GM12878 (cell line): ENCODE measurements at regions not wholly inside any gene's neighbourhood (a gene's known extent, or its start where the extent isn't known, plus 50 kb on each side); places are given as distances from the start of the nearest gene placed in this dataset.

ENCODE experiments used
- ATAC-seq: fragments of 200-7000 bp; cut with Tn5 transposase; 3 replicates; pipeline ENCODE4 v1.9.1; 2020; ENCODE audit warnings: mild to moderate bottlenecking, moderate library complexity
- BruUV-seq: library from RNA; stranded (reverse); fragments of 400-500 nt; replicated peaks from 2 replicates; lab custom pipeline; 2021; lab: Mats Ljungman, UMichigan
- CTCF ChIA-PET: fragments of 300-600 bp; sonication (Branson Sonifier 250); formaldehyde crosslinking; extraction: SDS; loops from one replicate; lab custom pipeline; 2021; ENCODE audit warnings: inconsistent platforms; lab: Yijun Ruan, JAX
- POLR2A ChIA-PET: fragments of 350-600 bp; formaldehyde crosslinking; extraction: SDS; loops from one replicate; lab custom pipeline; 2021; ENCODE audit warnings: inconsistent platforms; lab: Charles Lee
- RAD21 ChIA-PET: fragments of 300-600 bp; sonication (Branson Sonifier 250); formaldehyde crosslinking; loops from one replicate; lab custom pipeline; 2023; ENCODE audit warnings: antibody characterized with exemption; ENCODE audit not compliant: unreplicated experiment; lab: Charles Lee
- SMC1A ChIA-PET: fragments of 300-600 bp; sonication (Branson Sonifier 250); formaldehyde crosslinking; loops from one replicate; lab custom pipeline; 2023; ENCODE audit not compliant: unreplicated experiment, uncharacterized antibody; lab: Charles Lee
- DNase-seq: peaks from one replicate; pipeline ENCODE4 v3.0.0-alpha.2; 2011; ENCODE audit warnings: low read depth, low spot score
- FAIRE-seq: peaks from 3 replicates; lab custom pipeline; 2011; peaks lifted over from hg19 to GRCh38; lab: Jason Lieb, UNC
- H2AFZ ChIP-seq: 2 replicates; pipeline ENCODE4 v1.6.0; 2011; ENCODE audit warnings: low read depth, low read length, control low read depth; ENCODE audit not compliant: control insufficient read depth
- H3K27ac ChIP-seq: 2 replicates; pipeline ENCODE4 v1.5.1; 2011; ENCODE audit warnings: control low read depth; ENCODE audit not compliant: control insufficient read depth, insufficient read depth
- H3K27me3 ChIP-seq, 2 experiments: replicated peaks in 1 of 2; 2 replicates each; pipeline versions ENCODE4 v1.6.0 to v1.6.1; 2011; ENCODE audit warnings: low read length in 1 of 2; ENCODE audit not compliant: control insufficient read depth in 2 of 2, insufficient read depth in 2 of 2
- H3K36me3 ChIP-seq, 2 experiments: 2 replicates each; pipeline ENCODE4 v1.5.1; 2011; ENCODE audit warnings: low read length in 1 of 2; ENCODE audit not compliant: control insufficient read depth in 2 of 2, insufficient read depth in 2 of 2
- H3K4me1 ChIP-seq: 2 replicates; pipeline ENCODE4 v1.6.1; 2011; ENCODE audit warnings: mild to moderate bottlenecking, low read length, moderate library complexity, mixed read lengths; ENCODE audit not compliant: control insufficient read depth, insufficient read depth
- H3K4me2 ChIP-seq: 2 replicates; pipeline ENCODE4 v1.6.0; 2011; ENCODE audit warnings: control low read depth; ENCODE audit not compliant: control insufficient read depth, insufficient read depth
- H3K4me3 ChIP-seq: fragments of 200-600 bp; sonication (generic); 2 replicates; pipeline ENCODE4 v1.5.1; 2016
- H3K79me2 ChIP-seq: 2 replicates; pipeline ENCODE4 v1.6.0; 2011; ENCODE audit warnings: low read length; ENCODE audit not compliant: control insufficient read depth, insufficient read depth
- H3K9ac ChIP-seq: 2 replicates; pipeline ENCODE4 v1.8.0; 2011; ENCODE audit warnings: low read length, control low read depth, mixed read lengths; ENCODE audit not compliant: control insufficient read depth, insufficient read depth
- H3K9me3 ChIP-seq: replicated peaks from 3 replicates; pipeline ENCODE4 v1.5.1; 2011; ENCODE audit warnings: mild to moderate bottlenecking, low read length; ENCODE audit not compliant: control insufficient read depth, insufficient read depth
- H4K20me1 ChIP-seq: 2 replicates; pipeline ENCODE4 v1.6.0; 2011; ENCODE audit not compliant: control insufficient read depth, insufficient read depth
- BCL11A ChIP-seq: IDR thresholded peaks from 2 replicates; pipeline ENCODE4 v1.6.1; 2011; ENCODE audit warnings: low read depth, low read length
- BRCA1 ChIP-seq: IDR thresholded peaks from 2 replicates; pipeline ENCODE4 v1.6.1; 2011; ENCODE audit warnings: low read depth, low read length, improper control_type of control experiment
- CTCF ChIP-seq, 3 experiments: IDR thresholded peaks in 2 of 3; conservative IDR thresholded peaks in 1 of 3; 2 replicates each; pipeline ENCODE4 v1.5.1; 2011; ENCODE audit warnings: low read depth in 3 of 3, low read length in 3 of 3, mild to moderate bottlenecking in 3 of 3, control low read depth in 2 of 3, moderate library complexity in 2 of 3, inconsistent platforms in 1 of 3, mixed read lengths in 1 of 3; ENCODE audit not compliant: control insufficient read depth in 2 of 3, insufficient read depth in 1 of 3; ENCODE audit errors: extremely low read depth in 1 of 3
- EP300 ChIP-seq, 2 experiments: fragments of 150-350 bp in 1 of 2; IDR thresholded peaks; 2 replicates each; pipeline ENCODE4 v1.6.1; 2011 to 2012; ENCODE audit warnings: low read depth in 2 of 2, low read length in 2 of 2, borderline replicate concordance in 1 of 2, improper control_type of control experiment in 1 of 2, inconsistent platforms in 1 of 2; ENCODE audit not compliant: control insufficient read depth in 1 of 2
- HDGF ChIP-seq: fragments of 450-650 bp; IDR thresholded peaks from 2 replicates; pipeline ENCODE4 v1.6.1; 2016; ENCODE audit warnings: antibody characterized with exemption
- MTA3 ChIP-seq: IDR thresholded peaks from 2 replicates; pipeline ENCODE4 v1.6.1; 2012; ENCODE audit warnings: low read length, inconsistent platforms, borderline replicate concordance
- MYC ChIP-seq: IDR thresholded peaks from 2 replicates; pipeline ENCODE4 v1.6.1; 2011; ENCODE audit warnings: mild to moderate bottlenecking, low read length, moderate library complexity, inconsistent platforms; ENCODE audit not compliant: insufficient read depth, insufficient replicate concordance, insufficient read length, severe bottlenecking
- NFIC ChIP-seq: IDR thresholded peaks from 2 replicates; pipeline ENCODE4 v1.6.1; 2012; ENCODE audit warnings: low read depth, mild to moderate bottlenecking, inconsistent platforms, low read length, moderate library complexity
- NFXL1 ChIP-seq: fragments of 450-650 bp; IDR thresholded peaks from 2 replicates; pipeline ENCODE4 v1.6.1; 2017; ENCODE audit warnings: antibody characterized with exemption, mild to moderate bottlenecking, borderline replicate concordance
- PKNOX1 ChIP-seq: fragments of 450-650 bp; IDR thresholded peaks from 2 replicates; pipeline ENCODE4 v1.6.1; 2016; ENCODE audit warnings: mild to moderate bottlenecking
- RELA ChIP-seq: fragments of 450-650 bp; IDR thresholded peaks from 2 replicates; pipeline ENCODE4 v1.8.0; 2014; ENCODE audit warnings: borderline replicate concordance; ENCODE audit not compliant: partially characterized antibody
- SREBF1 ChIP-seq: IDR thresholded peaks from 2 replicates; pipeline ENCODE4 v1.6.1; 2012; ENCODE audit warnings: mild to moderate bottlenecking, low read length
- TCF3 ChIP-seq: IDR thresholded peaks from 2 replicates; pipeline ENCODE4 v1.6.1; 2012; ENCODE audit warnings: low read depth, mild to moderate bottlenecking, low read length, borderline replicate concordance; ENCODE audit not compliant: insufficient read depth
- WGBS: methylation state at CpG from one replicate; pipeline ENCODE4 v1.1.6; 2016; ENCODE audit warnings: low lambda C conversion rate; ENCODE audit not compliant: insufficient replicate concordance, insufficient coverage; ENCODE audit errors: missing lambda C conversion rate; 5-methylcytosine and 5-hydroxymethylcytosine counted together
- in situ Hi-C: fragments of 300-500 bp; cut with MboI; formaldehyde crosslinking; loops from 9 replicates; pipeline ENCODE4 v1.14.3; 2018; ENCODE audit warnings: mixed read lengths
- intact Hi-C: fragments of 100-400 bp; cut with micrococcal nuclease; formaldehyde crosslinking; loops from one replicate; pipeline ENCODE4 v1.14.2; 2022; ENCODE audit not compliant: unreplicated experiment
- TF ChIP-seq, protein P1 (sequence below): IDR thresholded peaks from 2 replicates; pipeline ENCODE4 v1.6.1; 2012; ENCODE audit warnings: mild to moderate bottlenecking, low read depth, low read length
- TF ChIP-seq, protein P2 (sequence below): fragments of 450-650 bp; formaldehyde crosslinking; IDR thresholded peaks from 2 replicates; pipeline ENCODE4 v1.5.0; 2022; ENCODE audit warnings: mild to moderate bottlenecking, missing genetic modification characterization

DNA sequence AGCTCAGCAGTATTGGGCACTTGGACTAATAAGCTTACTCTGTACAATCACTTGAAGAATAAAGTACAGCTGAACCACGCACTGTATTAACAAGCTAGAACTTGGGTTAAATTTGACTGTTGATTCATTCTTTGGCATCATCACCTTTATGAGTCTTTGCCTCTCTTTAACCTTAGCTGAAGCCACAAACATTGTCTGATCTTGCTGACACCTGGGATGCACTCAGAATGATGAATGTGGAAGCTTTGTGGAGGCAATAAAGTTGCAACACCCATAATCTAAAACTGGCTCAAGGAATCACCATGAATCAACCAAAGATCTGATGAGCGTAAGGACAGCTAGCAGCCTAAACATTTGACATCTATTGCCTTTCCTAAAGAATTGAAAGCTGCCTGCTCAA, 590.6 kb upstream of the SOX9 start:
- in situ Hi-C loops, result no loop called here
- Histone ChIP-seq H3K36me3 (no peaks in the 10 kb centered on the region), H3K4me3 (no peak overlapping the region), H3K9ac (no peak overlapping the region), H3K9me3 (no peaks in the 10 kb centered on the region), H3K4me2 (no peak overlapping the region), H3K27me3 (no peaks in the 10 kb centered on the region), H3K79me2 (no peaks in the 10 kb centered on the region), H3K27ac (no peak overlapping the region), H4K20me1 (no peaks in the 10 kb centered on the region), H2AFZ (no peak overlapping the region), H3K4me1 (no peaks in the 10 kb centered on the region)
- ChIA-PET CTCF (no interaction called here), SMC1A (no interaction called here), RAD21 (no interaction called here), POLR2A (no interaction called here)
- DNase-seq, result no peak
- no peak for ATAC-seq
- intact Hi-C loops, result no loop called here
- BruUV-seq, result no TSS peak
- FAIRE-seq, result no peak
- 0% methylated on average over 2 of the region's 2 CpGs for WGBS
- TF ChIP-seq RELA (no peak), BCL11A (no peak), PKNOX1 (no peak), TCF3 (no peak), MTA3 (no peak), BRCA1 (no peak), SREBF1 (no peak), CTCF (IDR thresholded peaks at IDR 0.05 in 2 of 3, conservative IDR thresholded peaks at IDR 0.05 in 1 of 3; ENCODE audit: control insufficient read depth in 2 of 3, extremely low read depth in 1 of 3, insufficient read depth in 1 of 3, low read depth in 3 of 3, low read length in 3 of 3) (no peak), EP300 (IDR thresholded peaks at IDR 0.05; ENCODE audit: borderline replicate concordance in 1 of 2, control insufficient read depth in 1 of 2, low read depth in 2 of 2, low read length in 2 of 2) (no peak), NFIC (no peak), NFXL1 (no peak), MYC (no peak), HDGF (no peak)
- TF ChIP-seq, protein P1, sequence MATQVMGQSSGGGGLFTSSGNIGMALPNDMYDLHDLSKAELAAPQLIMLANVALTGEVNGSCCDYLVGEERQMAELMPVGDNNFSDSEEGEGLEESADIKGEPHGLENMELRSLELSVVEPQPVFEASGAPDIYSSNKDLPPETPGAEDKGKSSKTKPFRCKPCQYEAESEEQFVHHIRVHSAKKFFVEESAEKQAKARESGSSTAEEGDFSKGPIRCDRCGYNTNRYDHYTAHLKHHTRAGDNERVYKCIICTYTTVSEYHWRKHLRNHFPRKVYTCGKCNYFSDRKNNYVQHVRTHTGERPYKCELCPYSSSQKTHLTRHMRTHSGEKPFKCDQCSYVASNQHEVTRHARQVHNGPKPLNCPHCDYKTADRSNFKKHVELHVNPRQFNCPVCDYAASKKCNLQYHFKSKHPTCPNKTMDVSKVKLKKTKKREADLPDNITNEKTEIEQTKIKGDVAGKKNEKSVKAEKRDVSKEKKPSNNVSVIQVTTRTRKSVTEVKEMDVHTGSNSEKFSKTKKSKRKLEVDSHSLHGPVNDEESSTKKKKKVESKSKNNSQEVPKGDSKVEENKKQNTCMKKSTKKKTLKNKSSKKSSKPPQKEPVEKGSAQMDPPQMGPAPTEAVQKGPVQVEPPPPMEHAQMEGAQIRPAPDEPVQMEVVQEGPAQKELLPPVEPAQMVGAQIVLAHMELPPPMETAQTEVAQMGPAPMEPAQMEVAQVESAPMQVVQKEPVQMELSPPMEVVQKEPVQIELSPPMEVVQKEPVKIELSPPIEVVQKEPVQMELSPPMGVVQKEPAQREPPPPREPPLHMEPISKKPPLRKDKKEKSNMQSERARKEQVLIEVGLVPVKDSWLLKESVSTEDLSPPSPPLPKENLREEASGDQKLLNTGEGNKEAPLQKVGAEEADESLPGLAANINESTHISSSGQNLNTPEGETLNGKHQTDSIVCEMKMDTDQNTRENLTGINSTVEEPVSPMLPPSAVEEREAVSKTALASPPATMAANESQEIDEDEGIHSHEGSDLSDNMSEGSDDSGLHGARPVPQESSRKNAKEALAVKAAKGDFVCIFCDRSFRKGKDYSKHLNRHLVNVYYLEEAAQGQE, result no peak
- TF ChIP-seq, protein P2, sequence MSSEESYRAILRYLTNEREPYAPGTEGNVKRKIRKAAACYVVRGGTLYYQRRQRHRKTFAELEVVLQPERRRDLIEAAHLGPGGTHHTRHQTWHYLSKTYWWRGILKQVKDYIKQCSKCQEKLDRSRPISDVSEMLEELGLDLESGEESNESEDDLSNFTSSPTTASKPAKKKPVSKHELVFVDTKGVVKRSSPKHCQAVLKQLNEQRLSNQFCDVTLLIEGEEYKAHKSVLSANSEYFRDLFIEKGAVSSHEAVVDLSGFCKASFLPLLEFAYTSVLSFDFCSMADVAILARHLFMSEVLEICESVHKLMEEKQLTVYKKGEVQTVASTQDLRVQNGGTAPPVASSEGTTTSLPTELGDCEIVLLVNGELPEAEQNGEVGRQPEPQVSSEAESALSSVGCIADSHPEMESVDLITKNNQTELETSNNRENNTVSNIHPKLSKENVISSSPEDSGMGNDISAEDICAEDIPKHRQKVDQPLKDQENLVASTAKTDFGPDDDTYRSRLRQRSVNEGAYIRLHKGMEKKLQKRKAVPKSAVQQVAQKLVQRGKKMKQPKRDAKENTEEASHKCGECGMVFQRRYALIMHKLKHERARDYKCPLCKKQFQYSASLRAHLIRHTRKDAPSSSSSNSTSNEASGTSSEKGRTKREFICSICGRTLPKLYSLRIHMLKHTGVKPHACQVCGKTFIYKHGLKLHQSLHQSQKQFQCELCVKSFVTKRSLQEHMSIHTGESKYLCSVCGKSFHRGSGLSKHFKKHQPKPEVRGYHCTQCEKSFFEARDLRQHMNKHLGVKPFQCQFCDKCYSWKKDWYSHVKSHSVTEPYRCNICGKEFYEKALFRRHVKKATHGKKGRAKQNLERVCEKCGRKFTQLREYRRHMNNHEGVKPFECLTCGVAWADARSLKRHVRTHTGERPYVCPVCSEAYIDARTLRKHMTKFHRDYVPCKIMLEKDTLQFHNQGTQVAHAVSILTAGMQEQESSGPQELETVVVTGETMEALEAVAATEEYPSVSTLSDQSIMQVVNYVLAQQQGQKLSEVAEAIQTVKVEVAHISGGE (CRISPR knock-in tag), result no peak
